Vagina (tissue), 2 donors: ENCODE measurements at regions not wholly inside any gene's neighbourhood (a gene's known extent, or its start where the extent isn't known, plus 50 kb on each side); places are given as distances from the start of the nearest gene placed in this dataset.

Experiments
- POLR2A ChIP-seq, 2 donors: fragments of 450-650 bp; IDR thresholded peaks; one replicate each; pipeline ENCODE4 v1.6.1; 2017; ENCODE audit warnings: antibody characterized with exemption in 2 of 2, mild to moderate bottlenecking in 2 of 2, moderate library complexity in 2 of 2
- TF ChIP-seq, protein P1 (sequence below), 3 experiments: fragments of 450-650 bp in 2 of 3; fragments of 200-600 bp in 1 of 3; sonication (generic) in 1 of 3; IDR thresholded peaks; one replicate each; pipeline ENCODE4 v1.5.1; 2017 to 2019; ENCODE audit warnings: antibody characterized with exemption in 3 of 3, mild to moderate bottlenecking in 2 of 3, moderate library complexity in 2 of 3

DNA sequence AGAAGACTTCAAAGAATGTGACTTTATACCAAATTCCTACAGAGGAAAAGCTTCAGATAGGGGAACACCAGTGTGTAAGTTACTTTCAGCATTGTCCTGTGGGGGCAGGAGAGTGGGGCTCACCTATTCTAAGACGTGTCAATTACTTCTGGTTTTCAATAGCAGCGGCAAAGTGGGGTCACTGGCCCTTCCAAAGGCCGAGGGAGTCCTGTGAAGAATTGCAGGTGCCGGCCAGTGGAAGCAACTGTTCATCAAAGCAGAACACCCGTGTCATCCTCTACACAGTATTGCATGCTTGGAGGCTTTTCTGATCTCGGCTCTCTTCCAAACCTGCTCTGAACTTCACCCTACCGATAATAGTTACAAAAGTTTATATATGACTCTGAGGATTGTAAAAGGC, 1176.5 kb upstream of the TMEFF2 start:
- TF ChIP-seq, protein P1, sequence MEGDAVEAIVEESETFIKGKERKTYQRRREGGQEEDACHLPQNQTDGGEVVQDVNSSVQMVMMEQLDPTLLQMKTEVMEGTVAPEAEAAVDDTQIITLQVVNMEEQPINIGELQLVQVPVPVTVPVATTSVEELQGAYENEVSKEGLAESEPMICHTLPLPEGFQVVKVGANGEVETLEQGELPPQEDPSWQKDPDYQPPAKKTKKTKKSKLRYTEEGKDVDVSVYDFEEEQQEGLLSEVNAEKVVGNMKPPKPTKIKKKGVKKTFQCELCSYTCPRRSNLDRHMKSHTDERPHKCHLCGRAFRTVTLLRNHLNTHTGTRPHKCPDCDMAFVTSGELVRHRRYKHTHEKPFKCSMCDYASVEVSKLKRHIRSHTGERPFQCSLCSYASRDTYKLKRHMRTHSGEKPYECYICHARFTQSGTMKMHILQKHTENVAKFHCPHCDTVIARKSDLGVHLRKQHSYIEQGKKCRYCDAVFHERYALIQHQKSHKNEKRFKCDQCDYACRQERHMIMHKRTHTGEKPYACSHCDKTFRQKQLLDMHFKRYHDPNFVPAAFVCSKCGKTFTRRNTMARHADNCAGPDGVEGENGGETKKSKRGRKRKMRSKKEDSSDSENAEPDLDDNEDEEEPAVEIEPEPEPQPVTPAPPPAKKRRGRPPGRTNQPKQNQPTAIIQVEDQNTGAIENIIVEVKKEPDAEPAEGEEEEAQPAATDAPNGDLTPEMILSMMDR (IDR thresholded peaks at IDR 0.05) = no peak
- no peak for TF ChIP-seq POLR2A (IDR thresholded peaks at IDR 0.05)
